ENCODE measurements at regions not wholly inside any gene's neighbourhood (a gene's known extent, or its start where the extent isn't known, plus 50 kb on each side); places are given as distances from the start of the nearest gene placed in this dataset.

DNA sequence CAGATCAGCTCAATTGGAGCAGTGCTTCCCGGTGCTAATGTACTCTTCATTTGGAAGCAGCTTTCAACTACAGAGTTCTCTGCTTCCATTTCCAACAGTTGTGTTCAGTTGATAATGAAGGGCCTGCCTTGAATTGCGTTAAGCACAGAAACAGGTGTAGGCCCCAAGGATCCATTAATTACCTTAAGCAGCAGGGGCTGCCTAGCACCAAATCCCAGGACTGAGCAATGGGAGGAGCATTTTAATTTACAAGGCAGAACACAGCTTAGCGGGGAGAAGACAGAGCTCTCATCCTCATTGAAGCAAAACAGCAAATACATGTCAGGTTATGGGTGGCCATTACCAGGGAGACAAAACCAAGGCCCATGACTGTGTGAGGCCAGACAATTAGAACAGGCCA, 349.6 kb downstream of the TFEC start (continued):
- no peak for TF ChIP-seq ZNF764 (CRISPR knock-in tag; IDR thresholded peaks at IDR 0.05; ENCODE audit: low read depth)
- TF ChIP-seq RB1 (IDR thresholded peaks at IDR 0.05; ENCODE audit: low read depth) = no peak
- no peak for TF ChIP-seq ZNF282 (CRISPR knock-in tag; IDR thresholded peaks at IDR 0.05)
- TF ChIP-seq ZNF766 (CRISPR knock-in tag; conservative IDR thresholded peaks at IDR 0.05) = no peak

DNA sequence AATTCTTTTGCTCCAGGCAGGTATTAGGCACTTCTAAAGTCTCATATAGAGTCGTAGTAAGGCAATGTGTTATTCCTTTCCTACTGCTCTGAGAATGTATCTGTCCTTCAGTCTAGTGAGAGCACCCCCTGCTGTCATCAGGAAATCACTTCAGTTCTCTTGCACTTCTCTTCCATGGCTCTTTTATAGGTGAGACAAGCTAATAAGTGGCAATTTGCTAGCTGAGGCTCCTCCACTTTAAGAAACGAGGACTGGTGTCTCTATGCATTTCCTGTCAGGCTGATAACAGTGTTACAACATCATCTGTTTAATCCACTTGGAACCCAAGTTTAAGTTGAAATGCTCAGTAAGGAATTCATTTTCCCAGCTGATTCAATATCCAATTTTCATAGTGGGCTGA, 350.6 kb downstream of the TFEC start:
- in situ Hi-C loops (cut with MboI) = no loop called here
- DNase-seq (ENCODE audit: extremely low read depth in 1 of 4, low spot score in 3 of 4) (peak in 1 of 4 experiments; percentile 2), FAIRE-seq (no peak), ATAC-seq (no peak)
- WGBS (ENCODE audit: insufficient coverage, low coverage, missing lambda C conversion rate) = 5% methylated on average over 2 of the region's 2 CpGs
- Histone ChIP-seq H3K9ac (ENCODE audit: insufficient read depth in 1 of 2, low read depth in 2 of 2, low read length in 2 of 2) (no peak overlapping the region), H4K20me1 (replicated peaks; ENCODE audit: control insufficient read depth, insufficient read depth, low read length) (no peaks in the 10 kb centered on the region), H3K4me3 (no peak overlapping the region), H3K4me2 (ENCODE audit: insufficient read depth, low read length) (no peak overlapping the region), H3K27ac (ENCODE audit: extremely low read depth, low read depth, low read length) (no peak overlapping the region), H3K27me3 (ENCODE audit: control insufficient read depth in 2 of 2, insufficient read depth in 2 of 2, low read length in 2 of 2) (no peaks in the 10 kb centered on the region), H3K79me2 (ENCODE audit: control insufficient read depth, insufficient read depth, low read length) (no peaks in the 10 kb centered on the region), H3K4me1 (replicated peaks in 1 of 2; ENCODE audit: control insufficient read depth in 2 of 2, insufficient read depth in 2 of 2, low read length in 2 of 2) (no peaks in the 10 kb centered on the region), H2AFZ (ENCODE audit: low read depth, low read length) (no peak overlapping the region), H3K9me3 (replicated peaks; ENCODE audit: control insufficient read depth, insufficient read depth, low read depth, low read length) (peaks cover 2% of the 10 kb centered on the region; the same call in 1 of the 2 replicates), H3K36me3 (ENCODE audit: control insufficient read depth, insufficient read depth, low read length) (no peaks in the 10 kb centered on the region), H3K9me1 (ENCODE audit: control insufficient read depth, insufficient read depth, low read length) (no peaks in the 10 kb centered on the region)
- POLR2A ChIA-PET = no interaction called here
- intact Hi-C loops (cut with micrococcal nuclease) = no loop called here
- CTCF ChIA-PET (ENCODE audit: low intra/inter-chr PET ratio) = no interaction called here
- TF ChIP-seq NR1H2 (CRISPR knock-in tag; IDR thresholded peaks at IDR 0.05) (no peak), CHD1 (IDR thresholded peaks at IDR 0.05; ENCODE audit: low read length) (no peak), ZNF316 (IDR thresholded peaks at IDR 0.05) (no peak)
- TF ChIP-seq, protein P1, sequence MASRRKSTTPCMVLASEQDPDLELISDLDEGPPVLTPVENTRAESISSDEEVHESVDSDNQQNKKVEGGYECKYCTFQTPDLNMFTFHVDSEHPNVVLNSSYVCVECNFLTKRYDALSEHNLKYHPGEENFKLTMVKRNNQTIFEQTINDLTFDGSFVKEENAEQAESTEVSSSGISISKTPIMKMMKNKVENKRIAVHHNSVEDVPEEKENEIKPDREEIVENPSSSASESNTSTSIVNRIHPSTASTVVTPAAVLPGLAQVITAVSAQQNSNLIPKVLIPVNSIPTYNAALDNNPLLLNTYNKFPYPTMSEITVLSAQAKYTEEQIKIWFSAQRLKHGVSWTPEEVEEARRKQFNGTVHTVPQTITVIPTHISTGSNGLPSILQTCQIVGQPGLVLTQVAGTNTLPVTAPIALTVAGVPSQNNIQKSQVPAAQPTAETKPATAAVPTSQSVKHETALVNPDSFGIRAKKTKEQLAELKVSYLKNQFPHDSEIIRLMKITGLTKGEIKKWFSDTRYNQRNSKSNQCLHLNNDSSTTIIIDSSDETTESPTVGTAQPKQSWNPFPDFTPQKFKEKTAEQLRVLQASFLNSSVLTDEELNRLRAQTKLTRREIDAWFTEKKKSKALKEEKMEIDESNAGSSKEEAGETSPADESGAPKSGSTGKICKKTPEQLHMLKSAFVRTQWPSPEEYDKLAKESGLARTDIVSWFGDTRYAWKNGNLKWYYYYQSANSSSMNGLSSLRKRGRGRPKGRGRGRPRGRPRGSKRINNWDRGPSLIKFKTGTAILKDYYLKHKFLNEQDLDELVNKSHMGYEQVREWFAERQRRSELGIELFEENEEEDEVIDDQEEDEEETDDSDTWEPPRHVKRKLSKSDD (conservative IDR thresholded peaks at IDR 0.05; ENCODE audit: low read length) = no peak
- TF ChIP-seq, protein P2, sequence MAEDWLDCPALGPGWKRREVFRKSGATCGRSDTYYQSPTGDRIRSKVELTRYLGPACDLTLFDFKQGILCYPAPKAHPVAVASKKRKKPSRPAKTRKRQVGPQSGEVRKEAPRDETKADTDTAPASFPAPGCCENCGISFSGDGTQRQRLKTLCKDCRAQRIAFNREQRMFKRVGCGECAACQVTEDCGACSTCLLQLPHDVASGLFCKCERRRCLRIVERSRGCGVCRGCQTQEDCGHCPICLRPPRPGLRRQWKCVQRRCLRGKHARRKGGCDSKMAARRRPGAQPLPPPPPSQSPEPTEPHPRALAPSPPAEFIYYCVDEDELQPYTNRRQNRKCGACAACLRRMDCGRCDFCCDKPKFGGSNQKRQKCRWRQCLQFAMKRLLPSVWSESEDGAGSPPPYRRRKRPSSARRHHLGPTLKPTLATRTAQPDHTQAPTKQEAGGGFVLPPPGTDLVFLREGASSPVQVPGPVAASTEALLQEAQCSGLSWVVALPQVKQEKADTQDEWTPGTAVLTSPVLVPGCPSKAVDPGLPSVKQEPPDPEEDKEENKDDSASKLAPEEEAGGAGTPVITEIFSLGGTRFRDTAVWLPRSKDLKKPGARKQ (CRISPR knock-in tag; IDR thresholded peaks at IDR 0.05) = no peak
- TF ChIP-seq, protein P3, sequence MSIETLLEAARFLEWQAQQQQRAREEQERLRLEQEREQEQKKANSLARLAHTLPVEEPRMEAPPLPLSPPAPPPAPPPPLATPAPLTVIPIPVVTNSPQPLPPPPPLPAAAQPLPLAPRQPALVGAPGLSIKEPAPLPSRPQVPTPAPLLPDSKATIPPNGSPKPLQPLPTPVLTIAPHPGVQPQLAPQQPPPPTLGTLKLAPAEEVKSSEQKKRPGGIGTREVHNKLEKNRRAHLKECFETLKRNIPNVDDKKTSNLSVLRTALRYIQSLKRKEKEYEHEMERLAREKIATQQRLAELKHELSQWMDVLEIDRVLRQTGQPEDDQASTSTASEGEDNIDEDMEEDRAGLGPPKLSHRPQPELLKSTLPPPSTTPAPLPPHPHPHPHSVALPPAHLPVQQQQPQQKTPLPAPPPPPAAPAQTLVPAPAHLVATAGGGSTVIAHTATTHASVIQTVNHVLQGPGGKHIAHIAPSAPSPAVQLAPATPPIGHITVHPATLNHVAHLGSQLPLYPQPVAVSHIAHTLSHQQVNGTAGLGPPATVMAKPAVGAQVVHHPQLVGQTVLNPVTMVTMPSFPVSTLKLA (conservative IDR thresholded peaks at IDR 0.05) = no peak
- TF ChIP-seq, protein P4, sequence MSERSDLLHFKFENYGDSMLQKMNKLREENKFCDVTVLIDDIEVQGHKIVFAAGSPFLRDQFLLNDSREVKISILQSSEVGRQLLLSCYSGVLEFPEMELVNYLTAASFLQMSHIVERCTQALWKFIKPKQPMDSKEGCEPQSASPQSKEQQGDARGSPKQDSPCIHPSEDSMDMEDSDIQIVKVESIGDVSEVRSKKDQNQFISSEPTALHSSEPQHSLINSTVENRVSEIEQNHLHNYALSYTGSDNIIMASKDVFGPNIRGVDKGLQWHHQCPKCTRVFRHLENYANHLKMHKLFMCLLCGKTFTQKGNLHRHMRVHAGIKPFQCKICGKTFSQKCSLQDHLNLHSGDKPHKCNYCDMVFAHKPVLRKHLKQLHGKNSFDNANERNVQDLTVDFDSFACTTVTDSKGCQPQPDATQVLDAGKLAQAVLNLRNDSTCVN (CRISPR knock-in tag; IDR thresholded peaks at IDR 0.05) = no peak
- TF ChIP-seq, protein P5, sequence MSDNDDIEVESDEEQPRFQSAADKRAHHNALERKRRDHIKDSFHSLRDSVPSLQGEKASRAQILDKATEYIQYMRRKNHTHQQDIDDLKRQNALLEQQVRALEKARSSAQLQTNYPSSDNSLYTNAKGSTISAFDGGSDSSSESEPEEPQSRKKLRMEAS (CRISPR knock-in tag; IDR thresholded peaks at IDR 0.05) = no peak
- TF ChIP-seq, protein P6, sequence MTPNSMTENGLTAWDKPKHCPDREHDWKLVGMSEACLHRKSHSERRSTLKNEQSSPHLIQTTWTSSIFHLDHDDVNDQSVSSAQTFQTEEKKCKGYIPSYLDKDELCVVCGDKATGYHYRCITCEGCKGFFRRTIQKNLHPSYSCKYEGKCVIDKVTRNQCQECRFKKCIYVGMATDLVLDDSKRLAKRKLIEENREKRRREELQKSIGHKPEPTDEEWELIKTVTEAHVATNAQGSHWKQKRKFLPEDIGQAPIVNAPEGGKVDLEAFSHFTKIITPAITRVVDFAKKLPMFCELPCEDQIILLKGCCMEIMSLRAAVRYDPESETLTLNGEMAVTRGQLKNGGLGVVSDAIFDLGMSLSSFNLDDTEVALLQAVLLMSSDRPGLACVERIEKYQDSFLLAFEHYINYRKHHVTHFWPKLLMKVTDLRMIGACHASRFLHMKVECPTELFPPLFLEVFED (CRISPR knock-in tag; conservative IDR thresholded peaks at IDR 0.05) = no peak
- BruUV-seq (replicated peaks) = no TSS peak
